ENCODE measurements at regions not wholly inside any gene's neighbourhood (a gene's known extent, or its start where the extent isn't known, plus 50 kb on each side); places are given as distances from the start of the nearest gene placed in this dataset.
"Not testable (repeated sequence)": the region's sequence is repeated elsewhere in the genome, so short reads cannot be mapped to it uniquely, and the experiment has no call there.

DNA sequence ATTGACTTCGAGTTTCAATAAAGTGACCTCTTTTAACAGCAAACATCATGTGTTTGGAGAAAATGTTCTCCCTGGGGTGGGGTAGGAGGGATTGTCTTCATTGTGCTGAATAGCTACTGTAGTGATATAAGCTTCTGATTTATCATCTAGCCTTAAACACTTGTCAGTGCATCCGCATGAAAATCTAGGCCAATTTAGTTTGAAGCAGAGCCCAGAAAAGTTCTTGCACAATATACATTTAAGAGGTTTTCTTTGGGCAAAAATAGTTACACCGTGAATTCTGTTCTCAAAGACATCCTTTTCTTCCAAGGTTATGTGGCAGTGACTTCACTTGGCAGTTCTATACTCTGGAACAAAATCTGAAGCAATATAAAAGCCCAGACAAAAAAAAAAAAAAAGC, 136.0 kb upstream of the IFNG-AS1 start:
- DNase-seq: no peak

DNA sequence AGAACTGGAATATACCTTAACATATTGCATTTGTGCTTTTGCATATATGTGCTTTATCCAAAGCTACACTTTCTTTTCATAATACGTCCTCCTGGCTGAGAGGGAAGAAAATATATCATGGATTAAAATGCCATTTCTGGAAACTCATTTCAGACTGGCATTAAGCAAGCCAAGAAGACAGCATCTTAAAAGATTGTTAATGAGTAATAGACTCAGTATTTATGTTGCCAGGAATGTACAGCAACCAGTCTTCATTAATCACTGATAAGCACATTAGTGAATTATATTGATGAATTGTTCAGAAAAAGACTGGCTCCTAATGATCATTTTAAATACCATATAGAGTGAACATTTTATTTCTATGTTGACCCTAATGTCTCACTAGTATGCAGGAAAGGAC, 134.9 kb upstream of the IFNG-AS1 start:
- no peak for DNase-seq

DNA sequence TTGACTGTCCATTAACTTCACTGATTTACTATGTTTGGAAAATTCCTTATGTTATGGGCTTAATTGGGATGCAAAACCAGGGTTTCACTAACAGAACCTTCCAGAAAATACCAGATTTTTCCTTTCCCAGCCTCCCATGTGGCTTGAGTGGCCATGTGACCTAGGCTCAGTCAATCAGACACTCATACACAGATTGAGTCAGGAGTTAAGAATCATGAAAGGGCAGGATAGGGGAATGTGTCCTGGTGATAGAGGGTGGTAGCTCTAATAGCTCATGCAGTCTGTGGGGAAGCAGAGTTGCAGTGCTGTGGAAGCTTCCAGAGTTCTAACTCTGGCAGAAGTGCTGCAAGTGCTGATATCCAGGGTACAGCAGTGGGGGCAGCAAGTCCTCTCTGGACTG, 134.1 kb upstream of the IFNG-AS1 start:
- no peak for DNase-seq

DNA sequence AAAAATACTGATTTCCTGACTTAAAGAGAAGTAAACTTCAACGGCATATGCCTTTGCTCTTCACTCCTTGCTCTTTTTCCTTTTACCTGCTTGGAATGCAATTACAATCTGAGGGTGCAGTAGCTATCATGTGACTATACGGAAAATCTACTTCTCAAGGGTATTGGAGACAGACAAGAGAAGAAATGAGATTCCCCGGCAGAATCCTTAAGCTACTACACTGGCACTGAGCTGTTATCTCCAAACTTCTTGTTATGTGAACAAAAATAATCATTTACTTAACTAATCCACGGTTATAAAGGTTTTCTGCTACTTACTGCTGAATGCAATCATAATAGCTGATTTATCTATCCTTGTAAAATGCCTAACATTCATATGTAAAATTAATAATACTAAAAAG, 118.0 kb upstream of the IFNG-AS1 start:
- no peak for DNase-seq

DNA sequence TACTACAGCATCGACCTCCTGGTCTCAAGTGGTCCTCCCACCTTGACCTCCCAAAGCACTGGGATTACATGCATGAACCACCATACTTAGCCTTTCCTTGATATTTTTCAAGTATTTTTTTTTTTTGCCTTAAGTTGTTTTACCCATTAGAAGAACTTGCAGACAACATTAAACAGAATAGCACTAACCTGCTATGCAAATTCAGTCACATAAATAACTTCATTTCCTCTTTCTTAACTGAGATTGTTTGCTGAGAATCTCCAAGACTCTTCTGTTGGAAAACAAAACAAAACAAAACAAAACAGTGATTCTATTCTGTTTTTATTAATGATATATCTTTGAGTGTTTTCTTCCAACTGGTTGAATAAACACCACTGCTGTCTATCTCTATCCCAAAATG, 115.9 kb upstream of the IFNG-AS1 start:
- DNase-seq: no peak

DNA sequence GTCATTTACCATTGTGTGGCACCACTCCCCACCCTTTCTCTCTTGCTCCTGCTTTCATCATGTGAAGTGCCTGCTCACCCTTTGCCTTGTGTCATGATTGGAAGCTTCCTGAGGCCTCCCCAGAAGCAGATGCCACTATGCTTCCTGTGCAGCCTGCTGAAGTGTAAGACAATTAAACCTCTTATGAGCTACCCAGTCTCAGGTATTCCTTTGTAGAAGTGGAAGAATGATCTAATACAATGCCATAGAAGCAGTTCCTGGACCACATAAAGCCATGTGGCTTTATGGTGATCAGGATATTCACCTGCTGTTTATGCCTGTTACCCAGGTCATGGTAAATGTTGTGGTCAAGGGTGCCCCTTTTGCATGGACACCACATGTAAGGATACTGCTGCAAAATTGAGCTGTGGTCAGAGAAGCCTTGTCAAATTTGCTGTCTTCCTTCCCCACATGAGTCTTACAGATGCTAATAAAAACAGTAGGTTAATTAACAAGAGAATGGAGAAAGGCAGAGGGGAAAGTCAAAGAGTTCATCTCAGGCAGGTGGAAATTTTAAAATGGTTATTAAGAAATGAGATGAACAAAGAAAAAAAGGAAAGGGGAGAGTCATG, 112.8 kb upstream of the IFNG-AS1 start:
- DNase-seq: no peak

DNA sequence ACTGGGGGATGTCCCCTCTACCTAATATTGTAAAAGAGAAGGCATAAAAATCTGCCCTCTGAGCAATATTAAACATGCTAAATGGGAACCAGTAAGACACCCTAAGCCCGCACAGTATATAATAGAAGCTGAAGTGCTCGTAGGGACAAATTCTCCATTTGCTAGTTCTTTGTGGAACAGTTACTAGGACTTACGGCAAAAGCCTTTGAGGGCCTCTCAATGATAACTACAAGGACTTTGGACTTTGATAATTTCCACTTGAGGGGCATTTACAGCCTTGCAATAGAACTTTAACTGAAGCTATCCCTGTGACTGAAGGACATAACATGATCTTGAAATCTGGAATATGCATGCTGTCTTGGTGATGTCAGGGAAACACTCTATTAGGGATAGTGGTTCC, 111.5 kb upstream of the IFNG-AS1 start:
- no peak for DNase-seq

DNA sequence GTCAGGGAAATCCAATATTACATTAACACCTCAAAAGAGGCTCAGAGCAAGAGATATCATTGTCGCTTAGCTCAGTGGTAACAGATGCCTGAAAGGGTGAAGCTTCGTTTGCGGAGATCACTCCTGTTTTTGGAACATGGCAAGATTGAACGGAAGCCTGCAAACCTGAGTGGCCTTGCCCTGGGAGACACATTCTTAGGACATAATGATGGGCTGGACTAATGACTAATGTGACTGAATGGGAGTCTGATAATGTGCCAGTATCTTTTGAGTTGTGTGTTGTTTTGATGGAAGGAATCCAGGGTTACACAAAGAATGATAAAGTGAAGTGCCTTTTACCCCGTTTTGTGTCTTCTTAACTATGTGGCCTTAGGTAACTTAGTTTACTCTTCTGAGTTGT, 109.3 kb upstream of the IFNG-AS1 start:
- DNase-seq: no peak

DNA sequence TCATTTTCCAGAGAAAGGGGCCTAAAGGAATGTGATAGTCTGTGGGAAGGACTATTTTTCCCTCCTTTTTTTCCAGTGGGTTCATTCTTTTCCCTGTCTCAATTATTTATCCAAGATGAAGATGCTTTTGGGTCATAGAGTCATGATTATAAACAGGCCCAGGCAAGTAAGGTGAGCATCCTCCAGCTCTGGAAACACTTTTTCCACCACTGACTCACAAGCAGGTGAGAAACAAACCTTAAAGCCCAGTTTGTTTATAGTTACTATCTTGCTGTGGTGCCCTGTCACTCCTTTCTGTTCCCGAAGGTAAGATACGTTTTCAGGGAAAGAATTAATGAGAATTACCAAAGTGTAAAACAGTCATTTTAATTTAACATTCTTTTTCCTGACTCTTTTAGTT, 107.7 kb upstream of the IFNG-AS1 start:
- no peak for DNase-seq

DNA sequence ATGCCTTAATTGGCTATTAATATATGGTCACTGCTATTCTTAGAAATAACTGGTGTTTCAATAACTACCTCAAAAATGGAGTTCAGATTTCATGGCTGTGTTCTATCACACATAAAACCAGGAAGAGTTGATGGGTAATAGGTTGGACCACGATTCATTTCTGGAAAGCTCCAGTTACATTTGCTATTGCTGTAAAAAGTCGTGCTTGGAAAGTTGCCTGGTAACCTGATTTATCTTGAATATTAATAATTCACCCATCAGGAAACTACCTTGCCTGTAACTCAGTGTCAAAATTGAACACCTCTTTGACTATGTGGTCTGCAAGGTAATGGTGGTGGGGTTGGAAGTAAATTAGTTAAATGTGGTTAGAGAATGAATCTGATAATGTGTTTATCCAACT, 104.7 kb upstream of the IFNG-AS1 start:
- no peak for DNase-seq

DNA sequence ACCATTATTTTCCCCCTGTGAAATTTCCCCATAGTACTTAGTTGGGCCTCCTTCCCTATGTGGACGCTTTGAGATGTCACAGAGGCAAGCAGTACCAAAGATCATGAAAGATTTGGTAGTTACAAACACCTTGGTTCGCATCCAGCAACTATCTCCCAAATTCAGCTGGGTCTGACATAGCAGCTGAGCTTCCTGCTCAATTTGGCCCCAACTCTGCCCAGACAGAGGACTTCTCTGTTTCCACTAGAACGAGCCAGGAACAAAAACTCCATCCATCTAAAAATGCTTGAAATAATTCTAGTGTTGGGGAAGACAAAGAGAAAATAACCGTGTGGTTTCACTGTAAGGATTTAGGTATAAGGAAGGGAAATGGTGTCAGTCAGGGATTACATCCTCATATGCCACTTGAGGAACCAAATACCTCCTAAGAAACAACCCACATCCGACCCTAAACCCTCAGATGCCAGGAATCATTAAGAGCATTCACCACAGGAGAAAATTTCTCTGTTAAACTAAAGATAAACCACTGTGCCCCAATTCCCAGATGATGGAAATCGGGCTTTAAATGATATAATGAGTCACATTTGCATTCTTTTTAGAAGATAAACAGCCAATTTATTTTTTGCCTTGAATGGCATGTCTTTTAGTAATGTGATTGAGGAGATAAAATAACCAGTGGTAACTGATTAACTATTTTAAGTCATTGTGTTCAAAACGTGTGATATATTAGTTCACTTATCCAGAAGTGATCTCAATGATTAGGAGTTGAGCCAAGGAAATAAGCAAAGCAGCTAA, 103.7 kb upstream of the IFNG-AS1 start:
- no peak for DNase-seq

DNA sequence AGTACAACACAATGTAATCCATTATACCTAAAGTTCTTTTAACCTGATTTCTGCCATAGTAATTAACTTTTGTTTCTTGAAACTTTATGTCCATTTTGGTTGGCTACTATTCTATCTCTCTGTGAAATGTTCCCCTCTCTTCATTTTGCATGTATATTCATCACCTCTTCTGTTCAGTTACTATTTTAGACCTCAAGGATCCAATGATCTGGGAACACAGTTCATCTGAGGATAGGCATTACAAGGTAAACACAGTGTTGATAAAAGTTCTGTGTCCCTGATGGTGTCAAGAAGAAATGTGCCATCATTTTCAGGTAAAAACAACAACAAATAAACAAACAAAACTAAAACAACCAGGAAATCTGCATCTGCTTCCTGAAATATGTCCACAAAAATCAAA, 102.2 kb upstream of the IFNG-AS1 start:
- no peak for DNase-seq

DNA sequence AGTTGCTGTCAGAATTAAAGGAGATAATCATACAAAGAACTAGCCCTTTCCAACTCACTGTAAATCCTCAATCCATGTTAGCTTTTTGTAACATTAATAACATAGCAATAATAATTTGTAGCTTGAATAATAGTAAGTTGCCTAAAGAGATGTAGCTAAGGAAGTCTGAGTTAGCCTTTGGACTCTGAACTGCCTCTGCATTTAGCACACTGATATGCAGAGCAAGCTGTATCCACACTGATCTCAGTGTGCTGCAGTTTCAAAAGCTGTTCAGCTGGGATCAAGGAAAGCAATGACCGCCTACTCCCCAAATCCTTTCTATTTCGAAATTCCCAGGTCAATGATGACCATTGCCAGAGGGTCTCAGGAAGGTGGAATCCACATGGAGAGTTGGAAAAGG, 99.3 kb upstream of the IFNG-AS1 start:
- DNase-seq: no peak

DNA sequence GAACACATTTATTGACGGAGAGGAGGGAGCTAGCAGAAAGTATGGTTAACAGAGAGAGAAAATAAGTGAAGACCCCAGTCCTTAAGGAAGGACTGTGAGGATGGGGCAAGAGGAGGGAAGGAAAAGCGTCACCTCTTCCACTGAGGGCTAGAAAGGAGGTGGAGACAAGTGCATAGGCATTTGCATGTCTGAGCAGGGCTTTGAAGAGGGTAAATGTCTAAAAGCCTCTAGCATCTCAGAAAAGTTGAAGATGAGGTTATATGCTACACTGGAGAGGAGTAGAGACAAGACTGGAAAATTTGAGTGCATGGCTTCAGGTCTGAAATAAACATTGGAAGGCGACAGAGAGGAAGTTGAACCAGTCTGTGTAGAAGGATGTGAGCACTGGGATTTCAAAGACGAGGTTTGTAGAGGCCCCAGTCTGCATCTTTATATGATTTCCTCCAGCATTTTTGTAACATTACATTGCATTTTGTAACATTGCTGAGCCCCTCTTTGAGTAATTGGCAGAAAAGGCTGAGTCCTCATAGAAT, 98.5 kb upstream of the IFNG-AS1 start:
- no peak for DNase-seq

DNA sequence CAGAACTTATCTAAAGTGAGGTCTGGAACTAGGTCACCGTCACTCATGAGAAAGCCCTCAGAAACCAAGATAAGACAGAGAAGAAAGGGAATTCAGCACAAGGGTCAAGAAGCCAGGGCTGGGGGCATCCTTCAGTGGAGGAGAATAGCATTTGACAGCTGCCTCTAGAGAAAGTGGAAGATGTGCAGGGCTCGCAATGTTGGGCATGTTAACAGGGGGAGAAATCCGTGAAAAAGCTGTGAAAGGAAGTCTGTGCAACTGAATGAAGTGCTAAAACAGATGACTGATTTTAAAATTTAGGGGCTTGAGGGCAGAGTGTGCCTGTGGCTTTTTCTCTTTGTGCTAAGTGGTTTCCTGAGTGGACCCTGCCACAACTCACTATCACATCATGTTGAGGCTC, 97.7 kb upstream of the IFNG-AS1 start:
- no peak for DNase-seq

DNA sequence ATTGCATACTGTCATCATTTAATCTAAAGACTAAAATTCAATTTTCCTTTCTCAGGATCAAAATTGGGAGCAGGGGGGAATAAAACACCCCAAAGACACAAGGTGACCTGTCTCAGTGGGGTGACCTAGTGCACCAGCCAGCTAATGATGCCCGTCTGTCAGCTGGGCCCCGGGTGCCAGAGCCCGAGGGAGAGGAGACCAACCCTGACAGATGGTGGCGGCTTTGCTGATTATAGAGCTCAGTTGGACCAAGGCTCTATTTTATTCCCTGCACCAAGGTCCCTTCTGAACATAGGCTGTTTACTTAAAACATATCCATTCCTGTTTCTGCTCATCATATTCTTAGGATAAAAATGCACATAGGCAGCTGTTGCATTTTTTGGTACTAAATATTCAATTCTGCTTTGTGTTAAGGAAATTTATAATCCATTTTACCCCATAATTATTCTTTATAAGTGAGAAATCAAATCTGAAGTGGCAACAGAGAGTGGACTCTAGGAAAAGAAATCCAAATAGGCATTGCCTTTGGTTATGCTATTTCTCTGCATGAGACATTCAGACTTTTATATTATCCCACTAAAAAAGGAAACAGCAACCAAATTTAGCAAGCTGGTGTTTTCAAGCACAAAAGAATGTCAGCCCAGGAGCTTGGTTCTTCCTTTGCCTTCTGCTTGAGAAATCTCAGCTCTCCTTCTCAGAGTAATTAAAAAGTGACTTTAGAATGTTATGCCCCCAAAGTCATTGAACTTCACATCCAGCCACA, 96.8 kb upstream of the IFNG-AS1 start:
- no peak for DNase-seq

DNA sequence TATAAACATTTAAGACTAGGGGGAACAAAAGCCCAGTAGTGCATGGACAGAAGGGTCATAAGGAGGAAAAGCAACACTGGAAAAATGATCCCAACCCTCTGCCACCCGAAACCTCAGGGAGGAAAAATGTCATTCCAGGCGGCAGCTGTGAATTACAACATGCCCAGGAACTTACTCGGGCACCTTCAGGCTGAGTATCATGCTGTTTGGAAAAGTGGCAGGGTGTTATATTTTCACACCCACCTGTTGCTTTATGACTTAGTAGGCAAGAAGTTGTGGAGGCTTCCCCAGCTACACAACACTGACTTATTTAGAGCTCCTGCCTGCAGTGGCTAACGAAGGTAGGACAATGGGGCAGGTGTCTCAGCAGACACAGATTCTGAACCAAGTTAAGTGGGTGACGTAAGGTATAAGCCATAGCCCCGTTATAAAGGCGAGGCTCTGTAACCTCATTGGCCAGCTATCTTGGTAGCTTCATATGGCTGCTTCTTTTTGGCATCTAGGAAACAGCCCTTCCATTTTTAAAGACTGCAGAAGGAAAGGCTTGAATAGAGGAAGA, 96.1 kb upstream of the IFNG-AS1 start:
- DNase-seq: no peak

DNA sequence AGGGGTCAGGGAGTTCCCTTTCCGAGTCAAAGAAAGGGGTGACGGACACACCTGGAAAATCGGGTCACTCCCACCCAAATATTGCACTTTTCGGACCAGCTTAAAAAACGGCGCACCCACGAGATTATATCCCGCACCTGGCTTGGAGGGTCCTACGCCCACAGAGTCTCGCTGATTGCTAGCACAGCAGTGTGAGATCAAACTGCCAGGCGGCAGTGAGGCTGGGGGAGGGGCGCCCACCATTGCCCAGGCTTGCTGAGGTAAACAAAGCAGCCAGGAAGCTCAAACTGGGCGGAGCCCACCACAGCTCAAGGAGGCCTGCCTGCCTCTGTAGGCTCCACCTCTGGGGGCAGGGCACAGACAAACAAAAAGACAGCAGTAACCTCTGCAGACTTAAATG, 88.8 kb upstream of the IFNG-AS1 start:
- not testable (repeated sequence) for DNase-seq

DNA sequence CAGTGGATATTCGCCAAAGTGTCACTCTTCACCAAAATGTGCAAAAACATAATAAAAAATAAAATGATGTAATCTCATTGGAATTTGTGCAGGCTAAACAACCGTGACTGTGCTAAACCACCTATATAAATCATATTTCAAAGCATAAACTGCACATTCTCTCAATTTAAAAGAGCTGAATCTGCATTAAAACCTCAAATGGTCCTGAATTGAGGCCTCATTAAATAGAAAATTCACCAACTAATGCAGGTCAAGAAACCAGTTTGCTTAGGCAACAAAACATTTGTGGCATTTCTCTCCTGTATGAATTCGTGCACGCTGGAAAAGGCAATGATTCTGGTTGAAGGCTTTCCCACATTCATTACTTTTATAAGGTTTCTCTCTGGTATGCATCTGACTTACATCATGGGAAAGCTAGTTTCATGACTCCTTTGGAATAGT, 80.1 kb upstream of the IFNG-AS1 start:
- no peak for DNase-seq

DNA sequence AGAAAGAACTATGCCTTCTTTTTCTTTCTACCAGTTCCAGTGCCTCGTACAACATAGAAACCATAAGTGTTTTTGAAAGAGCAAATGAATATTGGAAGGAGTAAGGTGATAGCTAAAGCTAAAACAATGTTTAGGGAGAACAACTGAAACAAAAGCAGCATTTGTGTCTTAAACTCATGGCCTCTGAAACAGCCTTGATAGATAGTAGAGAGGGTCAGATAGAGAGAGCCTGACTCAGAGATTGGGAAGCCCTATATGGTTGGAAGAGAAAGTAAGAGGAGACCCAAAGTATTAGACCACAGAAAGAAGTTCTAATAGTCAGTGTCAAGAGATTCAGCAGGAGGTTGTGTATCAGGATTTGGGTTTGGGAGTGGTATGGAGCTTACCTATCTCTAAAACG, 79.6 kb upstream of the IFNG-AS1 start:
- DNase-seq: no peak

DNA sequence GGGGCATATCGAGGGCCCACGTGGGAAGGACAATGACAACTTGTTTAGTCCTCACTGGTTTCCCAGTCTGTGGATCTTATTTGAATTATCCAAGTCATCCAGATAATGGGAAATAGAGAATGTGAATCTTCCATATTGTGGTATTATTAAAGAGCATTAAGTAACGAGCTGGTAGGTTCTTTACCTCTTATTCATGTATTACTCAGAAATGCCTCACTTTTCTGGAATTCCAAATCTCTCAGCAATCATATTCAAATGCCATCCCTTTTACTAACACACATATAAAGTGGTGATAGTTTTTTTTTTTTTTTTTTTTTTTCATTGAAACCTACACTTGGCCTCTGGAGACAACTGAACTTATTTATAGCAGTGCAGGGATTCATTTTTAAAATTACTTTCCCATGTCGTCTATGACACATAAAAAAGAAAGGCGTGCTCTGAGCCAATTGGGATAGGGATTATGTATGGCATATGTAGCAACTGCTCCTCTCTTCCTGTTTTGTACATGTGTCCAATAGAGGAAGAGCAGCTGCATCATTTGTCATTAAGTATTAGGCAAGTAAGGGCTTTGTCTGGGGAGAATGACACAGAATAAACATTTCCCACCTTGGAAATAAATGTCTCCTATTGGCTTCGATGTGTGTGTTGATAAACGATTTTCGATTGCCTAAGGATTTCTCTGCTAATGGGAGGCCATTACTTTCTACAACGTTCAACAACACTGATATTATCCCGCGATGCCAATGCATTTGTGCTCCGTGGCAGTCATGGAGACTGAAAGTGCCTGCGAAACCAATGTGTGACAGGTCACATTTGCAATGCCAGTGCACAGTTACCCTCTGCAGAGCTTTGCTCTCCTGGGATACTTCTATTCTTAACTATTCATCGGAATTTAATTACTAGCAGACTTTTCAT, 78.6 kb upstream of the IFNG-AS1 start:
- no peak for DNase-seq

DNA sequence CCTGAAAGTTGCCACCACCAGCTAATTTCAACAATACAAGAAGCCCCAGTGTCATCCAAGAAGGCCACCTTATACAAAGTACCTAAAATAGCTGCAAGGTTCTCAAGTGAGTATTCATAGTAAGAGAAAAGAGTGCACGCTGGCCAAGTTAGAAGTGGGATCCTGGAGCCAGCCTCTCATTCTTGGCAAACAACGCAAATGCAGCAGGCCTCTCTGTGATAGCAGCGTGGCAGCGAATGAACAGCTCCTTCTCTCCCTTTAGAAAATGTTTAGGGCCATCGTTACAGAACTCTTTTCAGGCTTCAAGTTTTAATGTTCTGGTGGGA, 78.0 kb upstream of the IFNG-AS1 start:
- DNase-seq: no peak

DNA sequence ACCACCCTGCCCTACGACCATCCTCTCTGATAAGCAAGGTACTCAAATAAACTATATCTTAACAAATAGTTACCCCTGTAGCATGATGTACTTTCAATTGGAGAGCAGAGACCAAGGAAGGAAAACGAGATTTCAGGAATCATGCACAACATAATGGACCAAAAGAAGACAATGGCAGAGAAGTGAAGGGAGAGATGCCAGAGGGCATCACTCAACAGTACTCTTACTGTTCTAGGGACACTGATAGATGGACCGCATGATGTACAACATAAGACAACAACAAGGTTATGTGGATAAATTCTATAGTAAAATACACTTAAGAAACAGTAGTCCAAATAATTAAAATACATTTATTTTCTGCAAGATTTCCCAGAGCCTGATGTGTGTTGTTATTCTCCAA, 77.5 kb upstream of the IFNG-AS1 start:
- no peak for DNase-seq

Measured in activated CD8-positive, alpha-beta memory T cell treated with anti-CD3 and anti-CD28 coated beads for 24 hours (primary cell).